DND-41 (cell line): ENCODE measurements at regions not wholly inside any gene's neighbourhood (a gene's known extent, or its start where the extent isn't known, plus 50 kb on each side); places are given as distances from the start of the nearest gene placed in this dataset.

Source experiments
- ATAC-seq: fragments of 200-7000 bp; cut with Tn5 transposase; 3 replicates; pipeline ENCODE4 v1.9.1; 2021; ENCODE audit warnings: low read depth; ENCODE audit not compliant: insufficient read depth
- DNase-seq: peaks from one replicate; pipeline ENCODE4 v3.0.0-alpha.2; 2020
- H2AFZ ChIP-seq: 2 replicates; pipeline ENCODE4 v1.6.0; 2012; ENCODE audit warnings: low read depth, low read length
- H3K27ac ChIP-seq: 2 replicates; pipeline ENCODE4 v1.5.1; 2012; ENCODE audit warnings: low read length, inconsistent platforms
- H3K27me3 ChIP-seq: fragments of 200-600 bp; sonication (generic); 2 replicates; pipeline ENCODE4 v1.6.0; 2012; ENCODE audit warnings: low read length, mild to moderate bottlenecking, inconsistent platforms; ENCODE audit not compliant: insufficient read depth, poor library complexity
- H3K36me3 ChIP-seq: 2 replicates; pipeline ENCODE4 v1.5.1; 2012; ENCODE audit warnings: low read length, inconsistent platforms; ENCODE audit not compliant: insufficient read depth
- H3K4me1 ChIP-seq: 2 replicates; pipeline ENCODE4 v1.5.1; 2012; ENCODE audit warnings: mild to moderate bottlenecking, low read length; ENCODE audit not compliant: insufficient read depth
- H3K4me2 ChIP-seq: 2 replicates; pipeline ENCODE4 v1.6.0; 2012; ENCODE audit warnings: mild to moderate bottlenecking, moderate library complexity, low read length, inconsistent platforms; ENCODE audit not compliant: insufficient read depth
- H3K4me3 ChIP-seq, 2 experiments: fragments of 200-600 bp in 1 of 2; shearing (Covaris generic) in 1 of 2; 2 replicates each; pipeline ENCODE4 v1.5.1; 2012 to 2016; ENCODE audit warnings: inconsistent platforms in 2 of 2, low read length in 2 of 2, mild to moderate bottlenecking in 2 of 2, low read depth in 1 of 2, moderate library complexity in 1 of 2
- H3K79me2 ChIP-seq: 2 replicates; pipeline ENCODE4 v1.6.0; 2012; ENCODE audit warnings: low read length, inconsistent platforms; ENCODE audit not compliant: insufficient read depth
- H3K9ac ChIP-seq: 2 replicates; pipeline ENCODE4 v1.6.0; 2012; ENCODE audit warnings: low read depth, mild to moderate bottlenecking, inconsistent platforms, low read length, moderate library complexity
- H3K9me3 ChIP-seq: 2 replicates; pipeline ENCODE4 v1.5.1; 2012; ENCODE audit warnings: low read length, moderate library complexity, mild to moderate bottlenecking, inconsistent platforms; ENCODE audit not compliant: insufficient read depth, severe bottlenecking
- H4K20me1 ChIP-seq: 2 replicates; pipeline ENCODE4 v1.6.0; 2012; ENCODE audit warnings: low read length; ENCODE audit not compliant: insufficient read depth
- EZH2 ChIP-seq: IDR thresholded peaks from 3 replicates; pipeline ENCODE4 v1.6.1; 2012; ENCODE audit warnings: borderline replicate concordance, low read depth, mild to moderate bottlenecking, moderate library complexity, low read length, inconsistent platforms; ENCODE audit not compliant: severe bottlenecking
- TF ChIP-seq, protein P1 (sequence below): IDR thresholded peaks from 2 replicates; pipeline ENCODE4 v1.5.1; 2012; ENCODE audit warnings: borderline replicate concordance, low read length, moderate library complexity, mild to moderate bottlenecking; ENCODE audit not compliant: poor library complexity, severe bottlenecking; ENCODE audit errors: extremely low read depth

DNA sequence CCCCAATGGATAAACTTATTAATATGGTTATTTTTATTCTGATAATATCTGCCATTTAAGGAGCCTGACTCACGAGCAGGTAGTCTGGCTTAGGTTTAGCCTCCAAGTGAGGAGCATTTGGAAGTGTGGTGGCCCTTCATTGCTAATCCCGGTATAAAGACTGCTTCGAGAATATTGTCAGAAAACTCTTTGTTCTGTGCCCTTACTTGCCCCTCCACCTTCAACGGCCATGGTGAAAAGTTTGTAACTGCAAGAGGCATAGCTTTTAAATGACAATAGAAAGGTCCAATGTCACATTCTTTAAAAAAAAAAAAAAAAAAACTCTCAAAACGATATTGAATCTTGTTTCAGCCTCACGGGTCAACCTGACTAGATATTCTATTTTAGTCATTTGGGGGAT, 157.4 kb upstream of the PROX1 start:
- no peaks in the 10 kb centered on the region for H3K27me3 ChIP-seq
- no peak overlapping the region for H3K27ac ChIP-seq
- H3K4me2 ChIP-seq, result no peak overlapping the region
- H3K9ac ChIP-seq, result no peak overlapping the region
- DNase-seq, result no peak
- H3K79me2 ChIP-seq, result no peaks in the 10 kb centered on the region
- peaks cover 7% of the 10 kb centered on the region for H3K9me3 ChIP-seq
- H3K4me1 ChIP-seq, result no peaks in the 10 kb centered on the region
- no peak overlapping the region for H3K4me3 ChIP-seq
- H4K20me1 ChIP-seq, result no peaks in the 10 kb centered on the region
- TF ChIP-seq, protein P1, sequence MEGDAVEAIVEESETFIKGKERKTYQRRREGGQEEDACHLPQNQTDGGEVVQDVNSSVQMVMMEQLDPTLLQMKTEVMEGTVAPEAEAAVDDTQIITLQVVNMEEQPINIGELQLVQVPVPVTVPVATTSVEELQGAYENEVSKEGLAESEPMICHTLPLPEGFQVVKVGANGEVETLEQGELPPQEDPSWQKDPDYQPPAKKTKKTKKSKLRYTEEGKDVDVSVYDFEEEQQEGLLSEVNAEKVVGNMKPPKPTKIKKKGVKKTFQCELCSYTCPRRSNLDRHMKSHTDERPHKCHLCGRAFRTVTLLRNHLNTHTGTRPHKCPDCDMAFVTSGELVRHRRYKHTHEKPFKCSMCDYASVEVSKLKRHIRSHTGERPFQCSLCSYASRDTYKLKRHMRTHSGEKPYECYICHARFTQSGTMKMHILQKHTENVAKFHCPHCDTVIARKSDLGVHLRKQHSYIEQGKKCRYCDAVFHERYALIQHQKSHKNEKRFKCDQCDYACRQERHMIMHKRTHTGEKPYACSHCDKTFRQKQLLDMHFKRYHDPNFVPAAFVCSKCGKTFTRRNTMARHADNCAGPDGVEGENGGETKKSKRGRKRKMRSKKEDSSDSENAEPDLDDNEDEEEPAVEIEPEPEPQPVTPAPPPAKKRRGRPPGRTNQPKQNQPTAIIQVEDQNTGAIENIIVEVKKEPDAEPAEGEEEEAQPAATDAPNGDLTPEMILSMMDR, result no peak
- TF ChIP-seq EZH2, result no peak
- no peak overlapping the region for H2AFZ ChIP-seq
- H3K36me3 ChIP-seq, result no peaks in the 10 kb centered on the region
- ATAC-seq, result no peak

DNA sequence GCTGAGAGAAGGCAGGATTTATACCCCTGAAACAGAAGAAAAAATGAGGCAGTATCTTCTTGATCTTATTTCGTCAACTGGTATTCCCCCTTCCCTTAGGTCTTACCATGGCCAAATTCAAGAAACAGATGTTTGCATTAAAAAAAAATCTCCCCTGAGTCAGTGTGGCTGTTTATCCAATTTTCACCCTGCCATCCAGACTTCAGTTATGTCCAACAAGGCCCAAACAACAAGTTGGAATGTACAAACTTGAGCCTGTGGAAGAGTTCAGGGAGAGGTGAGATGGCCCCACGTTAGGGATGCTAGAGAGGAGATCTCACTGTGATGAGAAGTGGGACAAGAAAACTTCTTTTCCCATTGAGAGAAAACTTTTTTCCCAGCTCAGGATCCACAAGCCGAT, 147.2 kb upstream of the PROX1 start:
- Histone ChIP-seq H3K4me2 (no peak overlapping the region), H3K27me3 (no peaks in the 10 kb centered on the region), H3K4me1 (no peaks in the 10 kb centered on the region), H3K4me3 (no peak overlapping the region), H3K27ac (no peak overlapping the region), H2AFZ (no peak overlapping the region), H3K9ac (no peak overlapping the region), H4K20me1 (no peaks in the 10 kb centered on the region), H3K79me2 (no peaks in the 10 kb centered on the region), H3K36me3 (no peaks in the 10 kb centered on the region), H3K9me3 (no peaks in the 10 kb centered on the region)
- DNase-seq (no peak), ATAC-seq (no peak)
- no peak for TF ChIP-seq EZH2
- TF ChIP-seq, protein P1, result no peak

DNA sequence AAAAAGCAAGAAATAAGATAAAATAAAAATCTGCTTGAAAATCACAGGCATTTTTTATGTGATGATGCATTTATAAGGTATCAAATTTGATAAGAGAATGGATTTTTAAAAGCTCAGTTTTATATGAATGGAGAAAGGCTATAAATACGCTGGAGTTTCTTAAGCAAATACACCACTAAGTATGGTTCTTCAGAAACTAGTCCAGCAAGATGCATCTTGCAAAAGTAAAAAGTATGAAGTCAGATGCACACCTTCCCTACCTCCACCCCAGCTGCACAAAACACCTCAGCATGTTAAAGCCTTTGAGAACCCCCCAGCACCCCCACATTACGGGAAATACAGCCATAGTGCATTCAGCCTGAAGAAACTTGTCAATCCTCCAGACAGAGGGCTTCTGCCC, 143.1 kb upstream of the PROX1 start:
- no peaks in the 10 kb centered on the region for H3K36me3 ChIP-seq
- no peak overlapping the region for H3K4me3 ChIP-seq
- no peaks in the 10 kb centered on the region for H4K20me1 ChIP-seq
- no peak overlapping the region for H2AFZ ChIP-seq
- ATAC-seq (no peak), DNase-seq (no peak)
- H3K9me3 ChIP-seq, result no peaks in the 10 kb centered on the region
- peaks cover 7% of the 10 kb centered on the region for H3K4me1 ChIP-seq
- H3K4me2 ChIP-seq, result no peak overlapping the region
- H3K27ac ChIP-seq, result no peak overlapping the region
- no peak overlapping the region for H3K9ac ChIP-seq
- TF ChIP-seq, protein P1, result no peak
- TF ChIP-seq EZH2, result no peak
- no peaks in the 10 kb centered on the region for H3K27me3 ChIP-seq
- H3K79me2 ChIP-seq, result no peaks in the 10 kb centered on the region

DNA sequence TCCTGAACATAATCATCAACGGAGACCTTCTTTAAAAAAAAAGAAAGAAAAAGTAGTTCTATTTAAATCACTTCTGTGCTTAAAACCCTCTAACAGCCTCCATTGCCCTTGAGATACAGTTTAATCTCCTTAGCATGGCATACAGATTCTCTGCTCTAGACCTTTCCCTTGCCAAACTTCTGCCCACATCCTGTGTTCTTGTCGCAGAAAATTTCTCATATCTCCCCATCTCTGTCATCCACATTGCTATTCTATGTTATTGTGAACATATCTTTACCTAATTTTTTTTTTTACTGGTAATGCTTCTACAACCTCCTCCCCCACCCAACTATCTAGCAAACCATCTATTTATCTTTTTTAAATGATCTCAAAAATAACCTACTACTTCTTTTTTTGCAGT, 135.7 kb upstream of the PROX1 start:
- Histone ChIP-seq H3K79me2 (no peaks in the 10 kb centered on the region), H3K4me1 (peaks cover 47% of the 10 kb centered on the region), H4K20me1 (no peaks in the 10 kb centered on the region), H3K9me3 (no peaks in the 10 kb centered on the region), H3K9ac (peak overlapping the region; percentile 45), H2AFZ (peak overlapping the region; percentile 6; the same call in 1 of the 2 replicates), H3K4me2 (peak overlapping the region; percentile 58), H3K4me3 (peak overlapping the region in 1 of 2 experiments; percentile 15; a peak in 1 of 4 replicates), H3K27ac (peak overlapping the region; percentile 83), H3K27me3 (no peaks in the 10 kb centered on the region), H3K36me3 (no peaks in the 10 kb centered on the region)
- DNase-seq (peak; percentile 72), ATAC-seq (peak; percentile 96)
- TF ChIP-seq EZH2, result no peak
- TF ChIP-seq, protein P1, result no peak
